M059J (cell line): ENCODE measurements at regions not wholly inside any gene's neighbourhood (a gene's known extent, or its start where the extent isn't known, plus 50 kb on each side); places are given as distances from the start of the nearest gene placed in this dataset.

Experiments used
- DNase-seq: peaks from one replicate; pipeline ENCODE4 v3.0.0-alpha.2; 2012; ENCODE audit warnings: low read depth

- no peak for DNase-seq
Observed at GRCh38 chr3:177300039-177300833, 103.0 kb upstream of the TBL1XR1 start.

- no peak for DNase-seq
Observed at GRCh38 chr3:177300842-177301241, 103.6 kb upstream of the TBL1XR1 start.

DNA sequence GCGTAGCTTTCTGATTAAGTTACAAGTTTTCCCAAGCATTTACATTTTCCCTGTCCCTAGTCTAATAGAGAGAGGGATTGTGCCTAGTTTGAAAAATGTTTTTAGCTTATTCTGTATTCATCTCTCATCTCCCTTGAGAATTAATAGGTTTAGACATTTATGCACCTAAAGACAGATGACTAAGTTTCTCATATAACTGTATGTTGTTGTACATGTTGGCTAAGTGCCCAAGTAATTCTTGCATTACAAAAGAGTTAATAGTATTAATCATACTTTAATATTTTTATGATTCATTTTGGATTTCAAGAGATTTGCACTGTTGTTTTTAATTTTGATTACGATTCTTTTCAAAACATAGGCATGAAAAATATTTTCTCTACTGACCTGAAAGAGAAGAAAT lies 109.0 kb upstream of the TBL1XR1 start:
- DNase-seq = no peak

GRCh38 chr3:177307391-177307790 lies 110.1 kb upstream of the TBL1XR1 start:
- DNase-seq = no peak

- DNase-seq = no peak
Observed at GRCh38 chr3:177307826-177308225, 110.5 kb upstream of the TBL1XR1 start.

DNA sequence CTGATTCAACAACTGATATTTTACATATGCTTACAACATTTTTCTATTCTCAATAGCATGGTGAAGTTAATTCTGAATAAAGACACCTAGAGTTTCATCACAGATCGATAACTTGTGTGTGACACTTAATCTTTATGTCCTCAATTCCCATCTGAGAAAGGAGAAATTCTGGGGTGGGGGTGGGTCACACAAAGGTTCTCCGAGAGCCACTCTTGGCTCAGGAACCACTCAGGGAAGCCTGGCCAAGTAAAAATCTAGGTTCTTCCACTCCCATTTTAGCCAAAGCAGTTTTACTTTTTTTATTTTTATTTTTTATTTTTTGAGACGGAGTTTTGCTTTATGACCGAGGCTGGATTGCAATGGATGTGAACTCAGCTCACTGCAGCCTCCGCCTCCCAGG lies 111.0 kb upstream of the TBL1XR1 start:
- no peak for DNase-seq

DNA sequence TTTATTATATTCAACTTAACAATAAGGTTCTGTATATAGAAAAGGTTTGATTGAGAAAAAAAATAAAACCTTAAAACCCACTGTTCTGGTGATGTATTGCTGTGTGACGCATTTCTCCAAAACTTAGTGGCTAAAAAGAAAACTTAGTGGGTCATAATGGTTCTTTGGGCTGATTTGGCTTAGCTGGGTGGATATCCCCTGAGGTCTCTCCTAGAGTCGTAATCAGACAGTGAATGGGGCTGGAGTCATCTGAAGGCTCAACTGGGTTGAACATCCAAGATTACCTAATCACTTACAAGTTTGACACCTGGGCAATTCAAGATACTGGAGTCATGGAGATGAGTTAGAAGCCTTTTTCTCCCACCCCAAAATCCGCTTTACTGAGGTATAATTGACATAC lies 111.6 kb upstream of the TBL1XR1 start:
- DNase-seq = no peak

DNA sequence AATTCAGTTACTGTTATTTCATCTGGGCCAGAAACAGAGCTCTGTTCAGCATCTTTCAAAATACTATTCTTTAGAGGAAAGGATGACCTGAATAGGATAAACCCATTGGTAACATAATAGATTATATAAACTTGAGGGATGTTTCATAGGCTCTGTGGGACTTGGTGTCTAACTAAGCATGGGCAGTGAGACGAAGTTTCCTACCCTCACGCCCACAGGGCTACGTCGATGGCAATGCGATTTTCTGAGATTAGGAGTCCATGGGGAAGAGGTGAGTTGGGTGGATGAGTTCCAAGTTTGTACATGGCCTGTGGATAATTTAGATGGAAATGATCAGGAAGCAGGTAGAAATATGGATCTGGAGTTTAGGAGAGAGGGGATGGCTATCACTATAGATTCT lies 115.2 kb upstream of the TBL1XR1 start:
- DNase-seq = no peak

- DNase-seq = no peak
Observed at GRCh38 chr3:177314897-177315296, 117.6 kb upstream of the TBL1XR1 start.

- no peak for DNase-seq
Observed at GRCh38 chr3:177317247-177317646, 120.0 kb upstream of the TBL1XR1 start.

DNA sequence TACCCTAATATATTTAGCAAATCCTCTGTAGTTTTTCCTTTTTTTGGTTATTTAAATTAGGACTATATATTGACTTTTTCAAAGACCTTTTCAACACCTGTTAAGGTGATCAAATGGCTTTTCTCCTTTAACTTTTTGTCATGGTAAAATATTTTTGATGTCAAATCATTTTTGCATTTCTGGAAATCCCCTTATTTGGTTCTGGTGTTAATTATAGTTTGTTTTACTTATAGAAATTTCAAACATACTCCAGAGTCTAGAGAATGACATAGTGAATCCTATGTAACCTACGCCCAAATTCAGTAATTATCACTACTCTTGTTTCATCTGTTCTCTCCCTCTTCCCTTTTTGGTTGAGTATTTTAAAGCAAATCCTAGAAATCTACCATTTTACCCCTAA lies 121.3 kb upstream of the TBL1XR1 start:
- DNase-seq = no peak

DNA sequence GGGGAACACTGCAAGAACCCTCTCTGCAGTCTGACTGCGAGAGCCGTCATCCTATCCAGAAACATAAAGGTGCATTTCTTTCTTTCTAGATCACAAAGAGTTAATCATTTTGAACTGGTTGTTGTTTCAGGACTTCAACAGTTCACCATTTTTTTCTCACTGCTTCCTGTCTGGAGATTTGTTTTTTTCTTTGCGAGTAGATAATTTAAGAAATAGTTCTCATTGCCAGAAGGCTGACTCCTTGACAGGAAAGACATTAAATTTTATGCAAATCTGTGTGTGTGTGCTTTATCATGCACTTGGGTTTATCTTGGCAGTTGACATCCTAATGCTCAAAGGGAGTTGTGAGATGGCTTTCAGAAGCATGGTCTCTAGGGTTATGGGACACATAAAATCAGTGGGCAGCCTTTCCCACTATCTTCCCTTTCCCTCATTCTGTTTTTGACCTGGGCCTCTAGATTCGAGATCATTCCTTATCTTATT lies 123.5 kb upstream of the TBL1XR1 start:
- DNase-seq = no peak

GRCh38 chr3:177321819-177322218 lies 124.5 kb upstream of the TBL1XR1 start:
- no peak for DNase-seq

DNA sequence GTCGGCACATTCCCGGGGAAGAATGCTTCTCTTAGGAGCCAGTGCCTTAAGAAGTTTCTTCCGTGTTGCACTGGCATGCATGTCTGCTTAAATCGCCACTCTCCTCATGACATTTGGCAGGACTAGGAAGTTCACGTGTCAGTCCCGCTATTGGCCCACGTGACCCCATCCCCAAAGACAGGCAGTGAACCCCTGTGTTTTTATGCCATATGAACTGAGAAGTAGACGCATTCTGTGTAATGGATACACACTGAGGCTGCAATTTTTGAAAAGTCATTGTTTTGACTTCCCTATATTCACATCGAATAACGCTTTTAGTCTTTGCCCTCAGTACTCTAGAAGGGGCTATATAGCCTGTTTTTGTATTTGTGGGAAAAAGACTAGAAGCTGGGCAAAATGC lies 125.6 kb upstream of the TBL1XR1 start:
- DNase-seq = no peak

- no peak for DNase-seq
Observed at GRCh38 chr3:177329854-177330253, 132.6 kb upstream of the TBL1XR1 start.

DNA sequence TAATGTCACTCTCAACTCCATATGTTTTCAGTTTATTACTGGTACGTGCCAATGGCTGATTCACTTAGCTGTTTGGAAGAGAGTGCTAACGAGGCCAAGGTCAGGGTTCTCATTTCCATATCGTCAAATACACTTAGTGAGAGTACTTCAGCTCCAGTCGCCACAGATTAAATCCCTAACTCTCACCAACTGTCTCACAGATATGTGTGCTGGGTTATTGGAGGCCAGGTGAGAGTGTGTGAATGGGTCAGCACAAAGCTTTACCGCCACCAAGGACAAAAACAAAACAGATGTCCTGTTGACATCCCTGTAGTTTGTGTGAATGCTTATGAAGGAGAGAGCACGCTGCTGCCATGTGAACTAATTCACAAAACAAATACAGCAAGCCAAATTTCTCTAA lies 133.5 kb upstream of the TBL1XR1 start:
- DNase-seq = no peak

GRCh38 chr3:177331203-177331835 lies 134.0 kb upstream of the TBL1XR1 start:
- no peak for DNase-seq

- no peak for DNase-seq
Observed at GRCh38 chr3:177332955-177333354, 135.7 kb upstream of the TBL1XR1 start.

- DNase-seq = no peak
Observed at GRCh38 chr3:177333533-177334520, 136.5 kb upstream of the TBL1XR1 start.

DNA sequence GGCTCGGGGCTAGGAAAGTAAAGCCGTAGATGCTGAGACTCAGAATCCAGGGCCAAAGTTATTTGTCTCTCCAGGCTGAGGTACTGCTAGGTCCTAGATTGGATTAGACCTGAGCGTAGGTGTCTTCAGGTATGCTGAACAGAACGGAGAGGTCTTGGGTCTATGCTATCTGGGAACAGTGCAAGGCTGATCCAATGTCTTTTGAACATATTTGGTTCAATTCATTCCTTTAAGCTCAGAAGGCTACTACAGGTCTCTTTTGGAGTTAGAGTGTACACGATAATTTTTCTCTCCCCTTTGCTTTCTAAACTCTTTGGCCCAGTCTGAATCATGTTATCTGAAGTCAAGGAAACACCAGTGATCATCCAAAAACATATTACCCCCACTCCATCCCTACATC lies 137.5 kb upstream of the TBL1XR1 start:
- DNase-seq = no peak

DNA sequence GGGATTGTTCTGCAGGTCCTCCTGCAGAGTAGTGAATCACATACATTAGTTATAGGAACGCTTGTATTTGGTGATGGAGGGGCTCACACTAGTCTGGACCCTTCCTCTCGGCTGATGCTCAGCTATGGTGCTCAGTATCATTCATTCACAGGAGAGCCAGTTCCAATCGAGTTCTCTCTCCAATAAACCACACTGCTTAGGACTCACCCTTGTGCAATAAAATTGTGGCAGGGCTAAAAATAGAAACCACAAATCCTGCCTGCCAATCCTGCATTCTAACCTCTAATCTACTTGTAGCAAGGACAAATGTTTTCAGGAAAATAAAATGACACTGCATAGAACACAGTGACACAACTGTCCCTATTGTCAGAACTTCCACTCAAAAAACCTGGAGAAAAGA lies 138.4 kb upstream of the TBL1XR1 start:
- peak; percentile 86 for DNase-seq

GRCh38 chr3:177336873-177337450 lies 139.7 kb upstream of the TBL1XR1 start:
- no peak for DNase-seq
